Inflammatory macrophage treated with lipopolysaccharide for 1 hour (primary cell): ENCODE measurements at regions not wholly inside any gene's neighbourhood (a gene's known extent, or its start where the extent isn't known, plus 50 kb on each side); places are given as distances from the start of the nearest gene placed in this dataset.

Experiments
- DNase-seq, 2 donors: peaks; one replicate each; pipeline ENCODE4 v3.0.0-alpha.2; 2020 to 2022

GRCh38 chr11:116100016-116100415, 595.8 kb upstream of the CADM1 start:
- DNase-seq, result no peak

GRCh38 chr11:116099541-116099940, 595.3 kb upstream of the CADM1 start:
- DNase-seq, result no peak

- DNase-seq, result no peak
Observed at GRCh38 chr11:116096272-116096995, 592.2 kb upstream of the CADM1 start.

- DNase-seq, result no peak
Observed at GRCh38 chr11:116093481-116094270, 589.5 kb upstream of the CADM1 start.

- DNase-seq, result no peak
Observed at GRCh38 chr11:116093065-116093464, 588.9 kb upstream of the CADM1 start.

GRCh38 chr11:116086426-116086825, 582.2 kb upstream of the CADM1 start:
- DNase-seq, result no peak

GRCh38 chr11:116085031-116085635, 580.9 kb upstream of the CADM1 start:
- DNase-seq, result no peak

- DNase-seq, result no peak
Observed at GRCh38 chr11:116084511-116084910, 580.3 kb upstream of the CADM1 start.

- DNase-seq, result no peak
Observed at GRCh38 chr11:116082256-116082655, 578.0 kb upstream of the CADM1 start.

- no peak for DNase-seq
Observed at GRCh38 chr11:116079580-116079979, 575.4 kb upstream of the CADM1 start.

- peak; percentile 25 to 32 for DNase-seq
Observed at GRCh38 chr11:116078101-116078591, 573.9 kb upstream of the CADM1 start.

GRCh38 chr11:116077092-116077491, 572.9 kb upstream of the CADM1 start:
- no peak for DNase-seq

- peak; percentile 23 to 36 for DNase-seq
Observed at GRCh38 chr11:116073854-116074837, 569.9 kb upstream of the CADM1 start.

- DNase-seq, result no peak
Observed at GRCh38 chr11:116072601-116073410, 568.6 kb upstream of the CADM1 start.

- no peak for DNase-seq
Observed at GRCh38 chr11:116072133-116072532, 567.9 kb upstream of the CADM1 start.

- DNase-seq, result no peak
Observed at GRCh38 chr11:116071241-116071640, 567.0 kb upstream of the CADM1 start.

- DNase-seq, result no peak
Observed at GRCh38 chr11:116070520-116070919, 566.3 kb upstream of the CADM1 start.

- DNase-seq, result no peak
Observed at GRCh38 chr11:116066777-116067176, 562.6 kb upstream of the CADM1 start.

- no peak for DNase-seq
Observed at GRCh38 chr11:116065986-116066385, 561.8 kb upstream of the CADM1 start.

- DNase-seq, result no peak
Observed at GRCh38 chr11:116065191-116065895, 561.1 kb upstream of the CADM1 start.
